ENCODE measurements at regions not wholly inside any gene's neighbourhood (a gene's known extent, or its start where the extent isn't known, plus 50 kb on each side); places are given as distances from the start of the nearest gene placed in this dataset.

DNA sequence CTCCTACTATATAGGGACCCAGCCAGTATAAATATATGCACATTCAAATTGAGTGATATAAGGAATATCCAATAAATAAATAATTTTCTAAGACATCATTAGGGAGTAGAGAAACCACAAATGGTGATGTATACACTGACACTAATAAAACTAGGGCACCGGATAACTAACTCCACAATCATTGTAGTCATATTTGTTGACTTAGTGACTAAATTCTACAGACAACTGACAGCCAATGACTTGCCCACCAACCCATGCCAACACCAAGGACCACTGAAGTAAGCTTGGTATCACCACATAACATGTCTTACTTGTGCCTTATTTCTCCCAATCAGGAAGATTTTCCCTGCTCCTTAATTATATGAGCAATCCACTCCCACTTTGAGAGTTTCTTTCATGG lies 139.6 kb upstream of the TRPC6 start:
- TF ChIP-seq EZH2 (IDR thresholded peaks at IDR 0.05; ENCODE audit: borderline replicate concordance, low read depth, low read length) (no peak), CEBPB (tag; IDR thresholded peaks at IDR 0.05) (no peak), RFX1 (IDR thresholded peaks at IDR 0.05) (no peak), HDAC1 (IDR thresholded peaks at IDR 0.05) (no peak)
- TF ChIP-seq, protein P1, sequence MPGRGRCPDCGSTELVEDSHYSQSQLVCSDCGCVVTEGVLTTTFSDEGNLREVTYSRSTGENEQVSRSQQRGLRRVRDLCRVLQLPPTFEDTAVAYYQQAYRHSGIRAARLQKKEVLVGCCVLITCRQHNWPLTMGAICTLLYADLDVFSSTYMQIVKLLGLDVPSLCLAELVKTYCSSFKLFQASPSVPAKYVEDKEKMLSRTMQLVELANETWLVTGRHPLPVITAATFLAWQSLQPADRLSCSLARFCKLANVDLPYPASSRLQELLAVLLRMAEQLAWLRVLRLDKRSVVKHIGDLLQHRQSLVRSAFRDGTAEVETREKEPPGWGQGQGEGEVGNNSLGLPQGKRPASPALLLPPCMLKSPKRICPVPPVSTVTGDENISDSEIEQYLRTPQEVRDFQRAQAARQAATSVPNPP (IDR thresholded peaks at IDR 0.05; ENCODE audit: borderline replicate concordance, insufficient read depth, insufficient read length) = no peak

Data from K562 (cell line).